ENCODE measurements at regions not wholly inside any gene's neighbourhood (a gene's known extent, or its start where the extent isn't known, plus 50 kb on each side); places are given as distances from the start of the nearest gene placed in this dataset.
A peak's percentile ranks its signal among the peaks of the same experiment; 100 is the strongest.
"Not testable (repeated sequence)": the region's sequence is repeated elsewhere in the genome, so short reads cannot be mapped to it uniquely, and the experiment has no call there.

GRCh38 chr1:73772941-73773340, 425.0 kb downstream of the LRRIQ3 start:
- FAIRE-seq = no peak
- no peak for DNase-seq (ENCODE audit: low spot score)

- no peak for FAIRE-seq
- DNase-seq (ENCODE audit: low spot score) = no peak
Measured at GRCh38 chr1:73771396-73771795, 426.6 kb downstream of the LRRIQ3 start.

DNA sequence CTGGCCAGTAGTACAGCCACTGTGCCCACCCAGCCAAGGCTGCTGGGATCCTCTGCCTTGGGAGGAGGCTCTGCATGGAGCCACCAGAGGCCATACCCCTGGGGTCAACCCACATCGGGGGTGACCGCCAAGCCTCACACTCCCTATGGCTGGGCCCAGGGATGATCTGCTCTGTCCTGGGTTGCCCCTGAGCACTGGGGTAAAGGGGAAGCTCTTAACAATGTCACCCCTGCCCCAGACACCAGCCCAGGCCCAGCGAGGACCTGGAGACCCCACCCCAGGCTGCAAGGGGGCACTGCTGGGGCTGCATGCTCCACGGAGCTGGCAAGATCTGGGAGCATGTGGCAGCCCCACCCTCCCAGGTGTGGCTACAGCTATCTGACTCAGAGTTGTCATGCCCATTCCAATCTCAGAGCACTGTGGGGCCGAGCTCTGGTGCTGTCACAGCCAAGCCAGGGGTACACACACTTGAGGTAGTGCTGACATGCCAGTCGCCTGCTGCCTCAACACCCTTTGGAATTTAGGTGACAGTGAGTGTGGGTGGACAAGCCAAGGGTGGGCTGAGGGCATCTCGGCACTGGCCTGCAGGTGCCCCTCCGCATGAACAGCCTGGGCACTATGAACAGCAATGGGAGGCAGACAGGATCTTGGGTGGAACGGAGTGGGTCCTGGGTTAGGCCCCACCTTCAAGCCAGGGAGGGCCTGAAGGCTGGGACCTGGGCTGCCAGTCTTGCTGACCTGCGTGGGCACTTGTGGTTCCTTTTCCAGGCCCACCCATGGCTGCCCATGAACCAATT, 427.7 kb downstream of the LRRIQ3 start:
- DNase-seq (ENCODE audit: low spot score) = no peak

DNA sequence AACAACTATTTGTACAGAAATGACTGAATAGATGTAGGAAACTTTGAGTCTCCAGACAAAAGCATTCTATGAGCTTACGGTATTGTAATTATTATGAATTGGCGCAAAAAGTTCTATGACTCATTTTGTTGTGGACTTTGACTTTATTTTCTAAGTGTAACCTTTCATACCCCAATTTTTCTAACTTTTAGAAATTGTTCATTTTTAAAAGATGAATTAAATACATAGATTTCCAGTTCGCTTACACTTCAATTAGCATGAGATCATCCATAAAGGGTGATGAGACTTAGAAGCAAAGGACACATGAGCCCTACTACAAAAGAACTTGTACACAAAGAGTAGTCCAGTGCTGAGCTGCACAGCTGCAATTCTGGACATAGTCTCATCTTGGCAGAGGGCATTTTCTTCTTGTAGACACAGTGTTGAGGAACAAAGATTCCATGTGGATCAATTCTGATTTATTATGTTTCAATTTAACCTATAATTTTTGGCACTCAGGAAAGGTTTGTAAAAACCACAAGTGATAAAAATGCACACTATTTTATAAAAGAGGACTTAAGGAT, 431.1 kb downstream of the LRRIQ3 start:
- FAIRE-seq = no peak
- DNase-seq (ENCODE audit: low spot score) = no peak

More for the DNA sequence above, 427.7 kb downstream of the LRRIQ3 start:
- FAIRE-seq = no peak

GRCh38 chr1:73765551-73766233, 432.3 kb downstream of the LRRIQ3 start:
- FAIRE-seq = no peak
- no peak for DNase-seq (ENCODE audit: low spot score)

GRCh38 chr1:73761559-73761958, 436.4 kb downstream of the LRRIQ3 start:
- no peak for FAIRE-seq
- no peak for DNase-seq (ENCODE audit: low spot score)

- FAIRE-seq (no peak), DNase-seq (ENCODE audit: low spot score) (no peak)
Measured at GRCh38 chr1:73759011-73759410, 439.0 kb downstream of the LRRIQ3 start.

DNA sequence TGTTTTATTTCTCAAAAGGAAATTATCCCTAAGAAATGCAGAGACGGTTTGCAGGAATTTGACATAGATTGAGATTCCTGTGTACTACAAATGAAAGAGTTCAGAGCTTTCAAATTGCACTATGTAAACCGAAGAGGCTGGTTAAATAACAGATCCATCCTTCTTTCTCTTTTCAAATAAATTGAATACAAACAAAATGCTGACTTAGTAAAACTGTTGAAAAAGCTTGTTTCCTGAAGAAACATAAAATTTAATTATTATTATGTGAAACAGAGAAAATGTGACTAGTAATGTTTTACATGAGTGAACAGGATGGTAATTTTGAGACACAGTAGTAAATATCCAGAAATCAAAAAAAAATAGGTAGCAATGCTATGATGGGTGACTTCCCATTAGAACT, 441.2 kb downstream of the LRRIQ3 start:
- FAIRE-seq (no peak), DNase-seq (ENCODE audit: low spot score) (no peak)

DNA sequence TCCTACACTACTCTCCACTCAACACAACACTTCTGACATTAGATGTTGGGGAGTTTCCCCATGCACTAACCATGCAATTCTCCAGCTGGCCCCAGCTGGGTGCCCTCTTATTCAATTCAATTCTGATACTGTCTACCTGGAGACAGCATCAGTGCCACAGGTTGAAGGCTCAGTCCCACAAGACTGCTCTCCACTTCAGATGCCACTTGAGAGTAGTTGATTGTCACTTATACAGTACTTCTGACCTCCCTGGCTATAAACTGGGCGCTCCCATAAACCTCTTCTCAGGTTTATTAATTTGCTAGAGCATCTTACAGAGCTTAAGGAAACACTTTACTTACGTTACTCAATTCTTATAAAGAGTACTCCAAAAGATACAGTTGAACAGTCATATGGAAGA, 442.3 kb downstream of the LRRIQ3 start:
- FAIRE-seq (no peak), DNase-seq (ENCODE audit: low spot score) (no peak)

GRCh38 chr1:73749996-73750395, 448.0 kb downstream of the LRRIQ3 start:
- no peak for FAIRE-seq
- no peak for DNase-seq (ENCODE audit: low spot score)

DNA sequence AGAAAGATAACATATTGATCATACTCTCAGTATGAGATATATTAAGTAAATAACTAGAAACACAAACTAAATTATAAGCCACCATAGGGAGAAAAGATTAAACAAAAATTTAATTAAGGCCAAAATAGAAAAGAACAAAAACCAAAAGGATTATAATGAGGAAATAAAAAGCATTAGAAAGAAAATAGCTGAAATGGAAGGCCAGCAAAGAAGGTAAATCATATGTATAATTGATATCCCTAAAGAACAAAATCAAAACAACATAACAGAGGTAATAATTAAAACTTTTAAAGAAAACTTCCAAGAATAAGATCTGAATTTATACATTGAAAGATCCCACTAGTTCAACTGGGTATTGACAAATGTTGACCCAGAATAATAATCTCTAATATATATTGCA, 453.0 kb downstream of the LRRIQ3 start:
- DNase-seq (ENCODE audit: low spot score) = no peak
- FAIRE-seq = no peak

DNA sequence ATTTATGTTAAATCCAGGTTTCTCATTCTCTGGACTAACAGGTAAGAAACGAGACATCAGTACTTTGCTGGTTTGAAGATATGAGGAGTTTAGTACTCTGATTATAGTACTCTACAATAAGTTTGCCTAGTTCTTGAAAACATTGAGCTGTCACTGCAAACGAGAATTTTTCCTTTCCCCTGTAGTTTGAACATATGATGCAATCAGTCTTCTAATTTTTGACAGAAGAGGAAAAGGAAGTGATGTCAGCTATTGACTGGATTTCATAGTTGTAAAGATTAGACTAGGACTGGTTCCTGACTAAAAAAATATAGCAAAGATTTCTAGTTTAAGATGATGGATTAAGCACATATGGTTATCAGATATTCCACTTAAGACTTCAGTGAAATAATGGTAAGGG, 461.9 kb downstream of the LRRIQ3 start:
- DNase-seq (ENCODE audit: low spot score) (no peak), FAIRE-seq (no peak)

- DNase-seq (ENCODE audit: low spot score) = no peak
- FAIRE-seq = no peak
Measured at GRCh38 chr1:73727036-73727435, 470.9 kb downstream of the LRRIQ3 start.

DNA sequence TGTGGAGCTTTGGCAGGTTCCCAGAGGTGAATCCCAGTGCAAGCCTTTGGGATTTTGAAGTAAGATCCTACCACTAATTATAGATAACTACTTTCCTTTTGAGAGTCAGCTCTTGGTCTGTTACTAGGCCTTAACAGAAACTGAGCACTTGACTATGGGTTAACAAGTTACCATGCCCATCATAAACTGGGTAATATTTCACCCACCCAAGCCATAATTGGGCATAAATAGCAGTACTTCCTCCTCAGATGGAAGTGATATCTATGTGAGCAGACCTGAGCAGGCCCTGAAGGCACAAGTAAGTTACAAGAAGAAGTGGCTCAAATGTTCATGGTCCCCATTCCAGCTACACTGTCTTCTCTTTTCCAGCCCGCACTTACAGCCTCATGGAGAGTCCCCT, 475.9 kb downstream of the LRRIQ3 start:
- DNase-seq (ENCODE audit: low spot score) (no peak), FAIRE-seq (no peak)

GRCh38 chr1:73717976-73718375, 480.0 kb downstream of the LRRIQ3 start:
- FAIRE-seq (no peak), DNase-seq (ENCODE audit: low spot score) (no peak)

DNA sequence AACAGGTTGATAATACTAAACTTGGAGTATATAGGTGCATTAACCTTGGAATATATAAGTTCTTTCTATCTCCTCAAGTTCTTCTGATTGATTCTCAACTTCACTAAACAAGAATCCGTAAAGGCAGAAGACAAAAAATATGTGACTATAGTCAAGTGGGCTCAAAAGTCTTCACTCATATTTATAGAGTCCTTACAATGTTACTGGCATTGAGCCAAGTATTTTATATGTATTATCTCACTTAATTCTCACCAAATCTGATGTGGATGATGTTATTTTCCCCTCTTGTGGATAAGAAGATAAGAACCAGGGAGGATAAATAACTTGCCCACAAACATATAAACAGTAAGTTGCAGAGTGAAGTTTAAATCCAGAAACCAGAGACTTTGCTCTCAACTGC, 486.9 kb downstream of the LRRIQ3 start:
- no peak for FAIRE-seq

DNA sequence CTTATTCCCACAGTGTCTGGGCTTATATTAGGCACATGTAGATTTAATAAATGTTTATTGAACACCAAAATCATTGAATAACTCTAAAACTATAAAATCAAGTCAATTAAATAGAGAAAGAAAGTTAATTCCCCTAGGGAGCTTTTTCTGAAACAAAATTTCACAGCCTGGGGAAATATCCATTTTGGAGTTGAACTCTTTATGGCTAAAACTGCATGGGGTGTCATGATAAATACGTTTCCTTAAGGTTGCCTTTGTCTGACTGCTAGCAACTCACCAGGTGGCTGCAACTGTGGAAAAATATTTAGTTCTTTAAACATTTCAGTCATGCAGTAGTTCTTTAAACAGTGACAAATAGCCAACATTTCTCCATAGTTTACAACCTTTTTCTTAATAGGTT, 496.1 kb downstream of the LRRIQ3 start:
- FAIRE-seq (no peak), DNase-seq (ENCODE audit: low spot score) (no peak)

More for the DNA sequence above, 486.9 kb downstream of the LRRIQ3 start:
- DNase-seq (ENCODE audit: low spot score) = no peak

DNA sequence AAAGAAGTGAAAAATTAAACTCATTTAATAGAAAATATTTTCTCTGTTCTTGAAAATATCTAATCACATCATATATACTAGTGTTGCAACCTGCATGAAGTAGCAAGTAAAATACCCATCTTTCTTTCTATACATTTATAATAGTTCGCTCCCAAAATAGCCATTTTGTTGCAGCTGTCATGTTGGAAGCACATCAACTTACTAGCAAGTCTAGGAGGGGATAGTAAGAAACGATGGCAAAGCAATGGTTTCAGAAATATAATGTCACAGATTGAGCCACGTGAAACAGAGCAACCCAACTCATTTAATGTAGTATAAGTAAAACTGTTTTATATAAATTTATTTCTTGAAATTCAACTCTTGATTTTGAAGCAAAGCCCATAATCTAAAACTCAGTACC, 521.8 kb downstream of the LRRIQ3 start:
- no peak for FAIRE-seq

GRCh38 chr1:73674945-73675561, 522.9 kb downstream of the LRRIQ3 start:
- FAIRE-seq (peak; percentile 49), DNase-seq (ENCODE audit: low spot score) (peak; percentile 31)

More for the DNA sequence above, 521.8 kb downstream of the LRRIQ3 start:
- no peak for DNase-seq (ENCODE audit: low spot score)

DNA sequence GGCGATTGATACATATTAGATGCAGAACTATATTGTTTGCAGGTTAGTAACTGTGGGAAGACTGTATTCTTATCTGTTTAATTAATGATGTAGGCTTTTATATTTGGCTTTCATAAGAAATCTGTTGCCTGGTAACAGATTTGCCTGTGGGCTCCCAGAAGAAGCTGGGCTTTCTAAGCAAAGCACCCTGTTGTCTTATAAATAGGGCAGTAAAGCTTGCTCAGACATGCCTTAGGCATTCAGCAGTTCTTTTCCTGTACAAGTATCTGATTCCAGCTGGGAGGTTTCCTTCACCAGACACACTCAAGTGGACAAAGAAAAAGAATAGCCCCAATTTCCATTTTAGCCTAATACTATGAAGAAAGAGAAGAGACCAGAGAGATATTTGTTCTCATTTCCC, 524.0 kb downstream of the LRRIQ3 start:
- no peak for FAIRE-seq
- DNase-seq (ENCODE audit: low spot score) = no peak

GRCh38 chr1:73671530-73671929, 526.4 kb downstream of the LRRIQ3 start:
- FAIRE-seq = no peak
- DNase-seq (ENCODE audit: low spot score) = no peak

GRCh38 chr1:73667959-73668358, 530.0 kb downstream of the LRRIQ3 start:
- not testable (repeated sequence) for FAIRE-seq; DNase-seq (ENCODE audit: low spot score)

All from RCC 7860 (cell line).